Left renal cortex interstitium (tissue), 4 donors: ENCODE measurements at regions not wholly inside any gene's neighbourhood (a gene's known extent, or its start where the extent isn't known, plus 50 kb on each side); places are given as distances from the start of the nearest gene placed in this dataset.
"Not testable (repeated sequence)": the region's sequence is repeated elsewhere in the genome, so short reads cannot be mapped to it uniquely, and the experiment has no call there.

Experiments used
- DNase-seq, 4 donors: peaks; one replicate each; pipeline ENCODE4 v3.0.0-alpha.2; 2013; ENCODE audit warnings: low read depth in 4 of 4, low spot score in 2 of 4, missing footprints in 1 of 4

GRCh38 chr14:30355431-30355913 lies 203.5 kb upstream of the G2E3 start:
- no peak for DNase-seq

- DNase-seq = no peak
These were observed 202.3 kb upstream of the G2E3 start for GRCh38 chr14:30356438-30357202.

GRCh38 chr14:30357791-30358190 lies 201.2 kb upstream of the G2E3 start:
- no peak for DNase-seq

GRCh38 chr14:30362369-30363218 lies 196.4 kb upstream of the G2E3 start:
- no peak for DNase-seq

GRCh38 chr14:30363219-30363880 lies 195.6 kb upstream of the G2E3 start:
- not testable (repeated sequence) for DNase-seq

- no peak for DNase-seq
These were observed 189.3 kb upstream of the G2E3 start for GRCh38 chr14:30369502-30370180.

- DNase-seq = no peak
These were observed 185.9 kb upstream of the G2E3 start for GRCh38 chr14:30373053-30373452.

- DNase-seq = no peak
These were observed 185.4 kb upstream of the G2E3 start for GRCh38 chr14:30373526-30373925.

GRCh38 chr14:30375296-30375892 lies 183.6 kb upstream of the G2E3 start:
- no peak for DNase-seq

GRCh38 chr14:30381861-30382480 lies 177.0 kb upstream of the G2E3 start:
- DNase-seq = no peak

GRCh38 chr14:30385925-30386324 lies 173.0 kb upstream of the G2E3 start:
- DNase-seq = no peak

- no peak for DNase-seq
These were observed 171.1 kb upstream of the G2E3 start for GRCh38 chr14:30387871-30388270.

- DNase-seq = no peak
These were observed 169.7 kb upstream of the G2E3 start for GRCh38 chr14:30389134-30389876.

- DNase-seq = no peak
These were observed 169.0 kb upstream of the G2E3 start for GRCh38 chr14:30389877-30390385.

GRCh38 chr14:30395065-30395464 lies 163.9 kb upstream of the G2E3 start:
- no peak for DNase-seq

- no peak for DNase-seq
These were observed 156.1 kb upstream of the G2E3 start for GRCh38 chr14:30402846-30403245.

- no peak for DNase-seq
These were observed 155.2 kb upstream of the G2E3 start for GRCh38 chr14:30403791-30404190.

GRCh38 chr14:30409508-30410015 lies 149.4 kb upstream of the G2E3 start:
- not testable (repeated sequence) for DNase-seq

GRCh38 chr14:30410986-30411385 lies 148.0 kb upstream of the G2E3 start:
- DNase-seq = no peak
